Medulla oblongata (tissue), 1 donor: ENCODE measurements at regions not wholly inside any gene's neighbourhood (a gene's known extent, or its start where the extent isn't known, plus 50 kb on each side); places are given as distances from the start of the nearest gene placed in this dataset.

Experiments
- DNase-seq: peaks from one replicate; pipeline ENCODE4 v3.0.0-alpha.2; 2015; ENCODE audit errors: extremely low spot score

DNA sequence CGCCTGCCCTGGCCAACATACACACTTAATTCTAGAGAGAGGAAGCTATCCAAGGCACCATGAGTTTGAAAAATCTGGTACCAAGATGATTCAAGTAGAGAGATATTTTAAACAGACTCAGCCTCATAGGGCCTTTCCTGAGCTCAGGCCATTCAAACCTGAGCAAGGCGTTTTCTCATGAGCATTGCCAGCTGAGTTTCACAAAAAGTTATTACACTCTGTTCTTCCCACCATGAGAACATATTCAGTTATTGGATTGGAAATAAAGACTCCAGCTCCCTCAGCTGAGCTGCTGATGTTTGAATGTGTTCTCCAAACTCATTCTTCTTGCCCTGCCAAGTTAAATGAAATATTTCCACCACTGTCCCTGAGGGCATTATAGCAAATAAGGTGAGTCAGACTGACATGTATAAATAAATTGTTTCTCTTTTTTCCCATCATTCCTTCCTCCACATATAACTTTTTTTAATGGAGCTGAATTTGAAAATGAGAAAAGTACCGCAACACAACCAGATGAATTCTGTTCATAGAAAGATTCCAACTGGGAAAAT lies 429.6 kb downstream of the RAB28 start:
- no peak for DNase-seq

DNA sequence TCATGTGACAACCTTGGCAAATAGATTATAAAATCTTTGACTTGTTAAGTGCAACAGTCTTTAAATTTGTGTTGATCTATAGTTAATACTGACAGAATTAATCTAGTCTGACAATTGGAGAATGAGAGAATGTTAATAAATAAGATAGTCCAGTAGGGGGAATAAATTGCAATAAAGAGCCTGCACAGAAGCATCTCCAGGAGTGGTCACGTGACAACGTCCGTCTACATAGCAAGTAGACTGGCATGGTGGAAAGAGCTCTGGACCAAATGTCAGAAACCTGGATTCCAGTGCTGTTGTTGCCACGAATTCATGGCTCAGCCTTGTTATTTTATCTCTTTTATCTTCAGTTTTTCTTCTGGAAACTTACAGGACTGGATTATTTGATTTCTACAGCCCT lies 436.5 kb downstream of the RAB28 start:
- no peak for DNase-seq

GRCh38 chr4:13036841-13037240 lies 447.3 kb downstream of the RAB28 start:
- DNase-seq, result no peak

- no peak for DNase-seq
These were observed 451.2 kb downstream of the RAB28 start for GRCh38 chr4:13032936-13033335.

DNA sequence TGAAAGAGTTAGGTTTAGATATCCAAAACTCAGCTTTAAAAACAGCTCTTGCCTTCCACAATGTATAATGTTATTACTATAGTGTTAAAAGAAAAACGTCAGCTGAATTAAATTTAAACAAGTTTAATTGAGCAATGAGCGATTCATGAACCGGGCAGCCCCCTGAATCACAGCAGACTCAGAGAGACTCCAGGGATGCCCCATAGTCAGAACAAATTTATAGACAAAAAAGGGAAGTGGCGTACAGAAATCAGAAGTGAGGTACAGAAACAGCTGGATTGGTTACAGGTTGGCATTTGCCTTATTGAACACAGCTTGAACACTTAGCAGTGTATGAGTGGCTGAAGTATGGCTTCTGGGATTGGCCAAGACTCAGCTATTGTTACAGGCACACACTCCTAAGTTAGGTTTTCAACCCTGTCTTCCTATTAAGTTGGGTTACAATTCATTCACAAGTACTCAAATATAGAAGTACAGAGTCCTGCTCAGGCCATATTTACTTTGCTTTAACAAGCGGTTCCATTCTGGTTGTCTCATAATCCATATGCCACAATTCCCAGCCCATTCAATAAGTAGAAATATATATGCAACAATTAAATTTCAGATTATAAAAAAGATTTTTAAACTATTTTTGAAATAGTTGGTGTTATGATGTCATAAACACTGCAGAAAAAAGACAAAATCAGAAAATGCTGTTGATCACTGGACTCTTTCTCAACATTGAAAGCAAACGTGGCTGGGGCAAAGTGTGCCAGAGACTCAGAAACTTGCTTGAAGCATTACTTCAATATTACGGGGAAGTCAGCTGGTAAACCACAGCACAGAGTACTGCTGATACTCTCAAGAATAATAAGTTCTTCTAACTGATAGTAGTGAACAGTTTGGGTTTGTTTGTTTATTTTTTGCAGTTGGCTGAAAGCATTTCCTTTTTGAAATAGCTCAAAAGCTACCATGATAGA lies 459.7 kb downstream of the RAB28 start:
- no peak for DNase-seq

GRCh38 chr4:13007802-13008470 lies 476.2 kb downstream of the RAB28 start:
- DNase-seq, result no peak

DNA sequence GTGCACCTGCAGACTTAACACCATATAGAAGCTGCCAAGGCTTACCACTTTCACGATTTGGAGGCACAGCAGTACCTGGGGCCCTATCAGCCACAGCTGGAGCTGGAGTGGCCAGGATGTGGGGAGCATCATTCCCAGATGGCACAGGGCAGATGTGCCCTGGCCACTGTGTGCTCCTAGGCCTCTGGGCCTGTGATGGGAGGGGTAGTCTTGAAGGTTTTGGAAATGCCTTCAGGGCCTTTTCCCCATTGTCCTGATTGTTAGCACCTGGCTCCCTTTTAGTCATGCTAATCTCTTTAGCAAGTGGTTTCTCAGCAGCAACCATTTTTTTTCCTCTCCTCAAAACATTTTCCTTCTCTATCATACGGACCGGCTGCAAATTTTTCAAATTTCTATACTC lies 490.2 kb downstream of the RAB28 start:
- no peak for DNase-seq

DNA sequence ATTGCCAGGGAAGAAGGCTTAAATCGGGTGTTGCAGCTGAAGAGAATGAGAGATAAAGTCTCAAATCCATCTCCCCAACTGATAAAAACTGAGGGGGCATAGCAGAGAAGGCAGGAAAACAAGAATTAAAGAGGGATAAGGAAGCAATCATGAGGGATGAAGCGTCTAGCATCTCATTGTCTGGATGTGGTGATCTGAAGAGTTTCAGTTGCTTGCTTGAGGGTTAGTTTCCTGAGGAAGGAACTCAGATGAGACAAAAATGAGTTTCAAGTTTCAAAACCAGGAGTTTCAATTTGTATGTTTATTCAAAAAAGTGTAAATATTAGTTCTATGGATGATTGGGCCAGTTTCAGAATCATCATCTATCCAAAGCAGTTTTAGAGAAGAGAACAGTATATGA lies 496.9 kb downstream of the RAB28 start:
- DNase-seq, result no peak

DNA sequence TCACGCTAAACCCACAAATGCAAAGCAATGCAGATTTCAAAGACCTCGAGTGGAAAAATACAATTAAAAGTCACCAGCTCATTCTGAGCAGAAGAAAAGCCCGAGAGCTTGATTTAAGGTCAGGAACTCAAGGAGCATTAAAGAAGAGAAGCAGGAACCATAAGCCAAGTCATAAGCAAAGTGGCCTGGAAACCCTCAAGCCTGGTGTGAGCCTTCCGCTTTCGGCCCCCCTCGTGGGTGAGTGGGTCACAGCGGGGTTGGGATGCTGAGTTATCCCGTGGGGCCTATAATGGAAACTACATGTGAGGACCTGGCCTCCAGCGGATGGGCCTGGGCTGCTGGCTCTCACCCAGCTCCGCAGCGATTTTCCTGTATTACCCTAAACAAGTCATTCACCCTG lies 504.3 kb downstream of the RAB28 start:
- no peak for DNase-seq

GRCh38 chr4:12978310-12978709 lies 505.8 kb downstream of the RAB28 start:
- no peak for DNase-seq

DNA sequence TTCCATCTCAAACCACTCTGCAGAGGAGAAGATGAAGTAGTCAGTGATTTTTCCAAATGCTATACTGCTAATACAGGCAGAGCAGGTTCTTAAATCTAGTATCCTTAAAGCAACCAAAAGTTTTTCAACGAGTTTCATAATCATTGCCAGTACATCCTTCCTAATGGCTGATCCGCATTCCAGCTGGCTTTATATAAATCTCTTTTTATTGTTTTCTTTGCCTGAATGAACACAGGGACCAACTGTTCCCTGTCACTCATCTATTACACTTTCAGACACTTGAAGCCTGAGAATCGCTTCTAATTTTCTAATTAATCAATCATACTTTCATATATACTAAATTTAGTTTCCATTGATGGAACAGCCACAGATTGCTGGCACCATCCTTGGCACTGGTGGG lies 508.6 kb downstream of the RAB28 start:
- DNase-seq, result no peak

DNA sequence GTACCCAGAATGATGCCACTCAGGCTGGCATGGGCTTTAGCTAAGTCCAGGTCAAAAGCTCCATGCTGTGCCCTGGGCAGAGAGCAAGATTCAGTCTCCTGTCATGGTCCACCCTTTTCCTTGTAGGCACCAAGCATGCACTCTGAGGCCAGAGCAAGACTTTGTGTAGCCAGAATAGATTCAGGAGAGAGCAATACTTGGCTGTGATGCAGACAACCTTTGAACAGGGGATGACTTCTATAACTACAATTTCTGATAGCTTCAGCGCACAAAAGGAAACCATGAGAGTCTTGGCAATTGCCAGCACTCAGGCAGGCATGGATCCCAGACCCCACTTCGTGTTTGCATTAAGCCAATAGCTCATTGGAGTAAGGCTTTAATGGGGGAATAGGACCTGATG lies 510.6 kb downstream of the RAB28 start:
- no peak for DNase-seq

DNA sequence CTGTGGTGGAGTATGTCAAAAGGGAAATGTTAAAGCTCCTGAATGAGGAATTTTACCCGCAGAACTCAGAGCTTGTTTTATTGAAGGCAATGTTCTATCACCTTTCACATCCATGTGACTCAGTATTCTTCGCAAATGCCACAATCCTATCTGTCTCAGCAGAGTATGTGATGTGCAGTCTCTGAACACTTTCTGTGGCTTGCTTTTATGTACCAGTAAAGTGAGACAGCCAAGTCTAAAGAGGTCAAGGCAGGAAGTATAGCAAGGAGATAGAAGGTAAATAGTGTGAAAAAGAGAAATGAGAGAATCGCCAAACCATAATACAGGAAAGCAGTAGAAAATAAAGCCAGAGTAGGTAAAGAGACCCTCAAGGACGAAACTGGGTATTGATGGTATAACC lies 515.8 kb downstream of the RAB28 start:
- no peak for DNase-seq

- no peak for DNase-seq
These were observed 517.4 kb downstream of the RAB28 start for GRCh38 chr4:12966726-12967125.

- DNase-seq, result no peak
These were observed 518.8 kb downstream of the RAB28 start for GRCh38 chr4:12965334-12965733.

DNA sequence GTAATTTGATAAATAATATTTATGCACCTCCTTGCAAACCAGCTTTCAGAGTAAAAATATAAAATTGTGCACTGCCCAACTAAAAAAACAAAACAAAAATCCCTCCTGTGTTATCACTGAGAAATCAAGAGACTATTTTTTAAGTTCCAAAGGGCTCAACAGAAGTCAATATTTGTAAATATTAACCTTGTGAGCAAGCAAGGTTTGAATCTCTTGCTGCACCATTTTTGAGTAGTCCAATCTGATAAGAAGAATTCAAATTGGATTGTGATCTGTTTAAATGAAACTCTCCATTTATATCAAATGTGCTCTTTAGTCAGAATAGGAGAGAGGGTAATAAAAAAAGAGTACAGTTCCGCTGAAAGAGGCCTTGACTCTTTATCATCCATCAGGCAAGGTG lies 520.2 kb downstream of the RAB28 start:
- DNase-seq, result no peak

DNA sequence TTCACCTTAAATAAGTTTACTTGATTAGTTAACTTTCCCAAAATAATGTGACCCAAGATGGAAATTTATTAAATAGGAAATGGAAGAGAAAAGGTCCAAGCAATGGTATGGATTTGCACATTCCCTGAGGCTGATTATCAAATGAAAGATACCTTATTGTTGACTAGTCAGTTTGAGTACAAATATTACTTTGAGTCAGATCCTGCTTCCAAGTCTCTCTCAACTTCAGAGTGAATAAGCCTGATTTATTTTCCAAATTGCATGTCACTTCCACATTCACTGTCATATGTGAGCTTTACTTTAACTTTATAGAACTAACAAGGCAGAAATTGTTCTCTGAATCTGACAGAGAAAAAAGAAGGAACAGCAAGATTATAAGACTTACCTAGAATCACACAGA lies 520.8 kb downstream of the RAB28 start:
- no peak for DNase-seq

DNA sequence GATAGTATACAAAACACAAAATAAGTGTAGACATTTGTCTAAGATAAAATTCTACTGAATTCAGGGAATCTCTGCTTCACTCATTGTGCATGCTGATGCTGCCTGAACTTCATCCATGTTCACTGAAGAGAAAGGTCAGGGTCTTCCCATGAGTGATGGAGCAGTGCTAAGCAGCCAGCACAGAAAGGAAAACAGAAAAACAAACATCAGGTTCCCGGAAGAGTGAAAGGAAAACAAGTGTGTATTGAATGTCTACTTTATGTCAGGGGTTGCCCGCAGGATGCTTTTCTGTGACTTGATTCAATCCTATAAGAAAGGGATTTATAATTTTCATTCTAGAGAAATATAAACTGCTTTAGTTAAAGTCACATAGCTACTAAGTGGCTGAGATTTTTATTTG lies 522.4 kb downstream of the RAB28 start:
- no peak for DNase-seq

- DNase-seq, result no peak
These were observed 525.7 kb downstream of the RAB28 start for GRCh38 chr4:12958436-12958835.

DNA sequence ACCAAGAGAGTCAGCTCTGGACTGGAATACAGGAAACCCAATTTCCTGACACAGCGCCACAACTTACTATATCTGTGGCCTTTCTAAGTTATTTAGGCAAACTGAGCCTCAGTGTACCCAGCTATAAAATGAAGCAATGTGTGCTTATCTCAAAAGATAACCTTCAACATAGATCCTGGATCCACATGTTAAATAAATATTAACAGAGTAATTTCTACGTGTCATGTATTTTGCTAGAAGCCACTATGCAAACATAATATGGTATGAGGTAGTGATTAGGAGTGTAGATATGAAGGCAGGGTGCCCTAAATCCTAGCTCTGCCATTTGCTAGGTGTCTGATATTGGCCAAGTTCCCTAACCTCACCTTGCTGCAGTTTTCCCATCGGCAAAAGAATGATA lies 527.0 kb downstream of the RAB28 start:
- DNase-seq, result no peak

GRCh38 chr4:12956026-12956425 lies 528.1 kb downstream of the RAB28 start:
- DNase-seq, result no peak

- DNase-seq, result no peak
These were observed 534.2 kb downstream of the RAB28 start for GRCh38 chr4:12949719-12950490.
